DND-41 (cell line): ENCODE measurements at regions not wholly inside any gene's neighbourhood (a gene's known extent, or its start where the extent isn't known, plus 50 kb on each side); places are given as distances from the start of the nearest gene placed in this dataset.
"Not testable (repeated sequence)": the region's sequence is repeated elsewhere in the genome, so short reads cannot be mapped to it uniquely, and the experiment has no call there.

ENCODE experiments used
- ATAC-seq: fragments of 200-7000 bp; cut with Tn5 transposase; 3 replicates; pipeline ENCODE4 v1.9.1; 2021; ENCODE audit warnings: low read depth; ENCODE audit not compliant: insufficient read depth
- DNase-seq: peaks from one replicate; pipeline ENCODE4 v3.0.0-alpha.2; 2020
- H2AFZ ChIP-seq: 2 replicates; pipeline ENCODE4 v1.6.0; 2012; ENCODE audit warnings: low read depth, low read length
- H3K27ac ChIP-seq: 2 replicates; pipeline ENCODE4 v1.5.1; 2012; ENCODE audit warnings: low read length, inconsistent platforms
- H3K27me3 ChIP-seq: fragments of 200-600 bp; sonication (generic); 2 replicates; pipeline ENCODE4 v1.6.0; 2012; ENCODE audit warnings: low read length, mild to moderate bottlenecking, inconsistent platforms; ENCODE audit not compliant: insufficient read depth, poor library complexity
- H3K36me3 ChIP-seq: 2 replicates; pipeline ENCODE4 v1.5.1; 2012; ENCODE audit warnings: low read length, inconsistent platforms; ENCODE audit not compliant: insufficient read depth
- H3K4me1 ChIP-seq: 2 replicates; pipeline ENCODE4 v1.5.1; 2012; ENCODE audit warnings: mild to moderate bottlenecking, low read length; ENCODE audit not compliant: insufficient read depth
- H3K4me2 ChIP-seq: 2 replicates; pipeline ENCODE4 v1.6.0; 2012; ENCODE audit warnings: mild to moderate bottlenecking, moderate library complexity, low read length, inconsistent platforms; ENCODE audit not compliant: insufficient read depth
- H3K4me3 ChIP-seq, 2 experiments: fragments of 200-600 bp in 1 of 2; shearing (Covaris generic) in 1 of 2; 2 replicates each; pipeline ENCODE4 v1.5.1; 2012 to 2016; ENCODE audit warnings: inconsistent platforms in 2 of 2, low read length in 2 of 2, mild to moderate bottlenecking in 2 of 2, low read depth in 1 of 2, moderate library complexity in 1 of 2
- H3K79me2 ChIP-seq: 2 replicates; pipeline ENCODE4 v1.6.0; 2012; ENCODE audit warnings: low read length, inconsistent platforms; ENCODE audit not compliant: insufficient read depth
- H3K9ac ChIP-seq: 2 replicates; pipeline ENCODE4 v1.6.0; 2012; ENCODE audit warnings: low read depth, mild to moderate bottlenecking, inconsistent platforms, low read length, moderate library complexity
- H3K9me3 ChIP-seq: 2 replicates; pipeline ENCODE4 v1.5.1; 2012; ENCODE audit warnings: low read length, moderate library complexity, mild to moderate bottlenecking, inconsistent platforms; ENCODE audit not compliant: insufficient read depth, severe bottlenecking
- H4K20me1 ChIP-seq: 2 replicates; pipeline ENCODE4 v1.6.0; 2012; ENCODE audit warnings: low read length; ENCODE audit not compliant: insufficient read depth
- CTCF ChIP-seq: IDR thresholded peaks from 2 replicates; pipeline ENCODE4 v1.5.1; 2012; ENCODE audit warnings: borderline replicate concordance, low read length, moderate library complexity, mild to moderate bottlenecking; ENCODE audit not compliant: poor library complexity, severe bottlenecking; ENCODE audit errors: extremely low read depth
- EZH2 ChIP-seq: IDR thresholded peaks from 3 replicates; pipeline ENCODE4 v1.6.1; 2012; ENCODE audit warnings: borderline replicate concordance, low read depth, mild to moderate bottlenecking, moderate library complexity, low read length, inconsistent platforms; ENCODE audit not compliant: severe bottlenecking

- Histone ChIP-seq H3K4me1 (no peaks in the 10 kb centered on the region), H3K27ac (no peak overlapping the region), H3K9me3 (no peaks in the 10 kb centered on the region), H3K4me3 (no peak overlapping the region), H3K36me3 (no peaks in the 10 kb centered on the region), H3K4me2 (no peak overlapping the region), H3K9ac (no peak overlapping the region), H2AFZ (no peak overlapping the region), H3K27me3 (peaks cover 8% of the 10 kb centered on the region), H4K20me1 (no peaks in the 10 kb centered on the region), H3K79me2 (no peaks in the 10 kb centered on the region)
- no peak for DNase-seq
- no peak for TF ChIP-seq EZH2
- TF ChIP-seq CTCF = no peak
- ATAC-seq = no peak
Observed at GRCh38 chr4:122083351-122083750, 68.8 kb upstream of the BLTP1 start.

- no peak overlapping the region for H3K27ac ChIP-seq
- no peaks in the 10 kb centered on the region for H3K36me3 ChIP-seq
- peaks cover 8% of the 10 kb centered on the region for H3K27me3 ChIP-seq
- TF ChIP-seq EZH2 = no peak
- no peak for TF ChIP-seq CTCF
- no peak overlapping the region for H3K4me3 ChIP-seq
- H2AFZ ChIP-seq = no peak overlapping the region
- H3K4me1 ChIP-seq = no peaks in the 10 kb centered on the region
- H4K20me1 ChIP-seq = no peaks in the 10 kb centered on the region
- no peak overlapping the region for H3K4me2 ChIP-seq
- no peaks in the 10 kb centered on the region for H3K79me2 ChIP-seq
- DNase-seq = no peak
- no peaks in the 10 kb centered on the region for H3K9me3 ChIP-seq
- no peak for ATAC-seq
- no peak overlapping the region for H3K9ac ChIP-seq
Observed at GRCh38 chr4:122082661-122083060, 69.5 kb upstream of the BLTP1 start.

GRCh38 chr4:122077653-122078052, 74.5 kb upstream of the BLTP1 start:
- not testable (repeated sequence) for H3K4me1 ChIP-seq, H3K27me3 ChIP-seq, ATAC-seq, H3K4me3 ChIP-seq, DNase-seq, H3K9me3 ChIP-seq, H4K20me1 ChIP-seq, H2AFZ ChIP-seq, H3K4me2 ChIP-seq, H3K79me2 ChIP-seq, H3K27ac ChIP-seq, H3K9ac ChIP-seq, H3K36me3 ChIP-seq

GRCh38 chr4:122076835-122077234, 75.3 kb upstream of the BLTP1 start:
- H3K79me2 ChIP-seq, ATAC-seq, H3K27me3 ChIP-seq, H3K4me1 ChIP-seq, H3K4me2 ChIP-seq, H3K4me3 ChIP-seq, H4K20me1 ChIP-seq, H3K9ac ChIP-seq, H3K27ac ChIP-seq, H3K36me3 ChIP-seq, H3K9me3 ChIP-seq, H2AFZ ChIP-seq, DNase-seq: not testable (repeated sequence)

GRCh38 chr4:122073615-122074014, 78.5 kb upstream of the BLTP1 start:
- H3K4me3 ChIP-seq = no peak overlapping the region
- TF ChIP-seq CTCF = no peak
- TF ChIP-seq EZH2 = no peak
- H3K4me1 ChIP-seq = no peaks in the 10 kb centered on the region
- ATAC-seq (no peak), DNase-seq (no peak)
- no peak overlapping the region for H3K27ac ChIP-seq
- H3K9me3 ChIP-seq = no peaks in the 10 kb centered on the region
- H2AFZ ChIP-seq = no peak overlapping the region
- no peaks in the 10 kb centered on the region for H3K79me2 ChIP-seq
- no peaks in the 10 kb centered on the region for H4K20me1 ChIP-seq
- H3K36me3 ChIP-seq = no peaks in the 10 kb centered on the region
- no peaks in the 10 kb centered on the region for H3K27me3 ChIP-seq
- H3K4me2 ChIP-seq = no peak overlapping the region
- no peak overlapping the region for H3K9ac ChIP-seq
